Neuron (in vitro differentiated cells): ENCODE measurements at regions not wholly inside any gene's neighbourhood (a gene's known extent, or its start where the extent isn't known, plus 50 kb on each side); places are given as distances from the start of the nearest gene placed in this dataset.
"Not testable (repeated sequence)": the region's sequence is repeated elsewhere in the genome, so short reads cannot be mapped to it uniquely, and the experiment has no call there.

Source experiments
- H2AFZ ChIP-seq: one replicate; pipeline ENCODE4 v1.6.1; 2013; ENCODE audit warnings: low read depth, mild to moderate bottlenecking, inconsistent platforms, low read length, moderate library complexity
- H3K27me3 ChIP-seq: one replicate; pipeline ENCODE4 v1.6.1; 2013; ENCODE audit warnings: low read length; ENCODE audit not compliant: insufficient read depth
- H3K36me3 ChIP-seq: one replicate; pipeline ENCODE4 v1.6.1; 2013; ENCODE audit warnings: low read length; ENCODE audit not compliant: insufficient read depth
- H3K4me1 ChIP-seq: one replicate; pipeline ENCODE4 v1.6.1; 2013; ENCODE audit warnings: low read length; ENCODE audit not compliant: insufficient read depth
- H3K4me3 ChIP-seq: 2 replicates; pipeline ENCODE4 v1.5.1; 2013; ENCODE audit warnings: mild to moderate bottlenecking, low read length, moderate library complexity
- H3K9me3 ChIP-seq: one replicate; pipeline ENCODE4 v1.6.1; 2013; ENCODE audit warnings: low read length

GRCh38 chr2:220736778-220737177 lies 835.3 kb downstream of the EPHA4 start:
- Histone ChIP-seq H3K9me3 (no peaks in the 10 kb centered on the region), H2AFZ (no peak overlapping the region), H3K27me3 (no peaks in the 10 kb centered on the region), H3K4me1 (no peaks in the 10 kb centered on the region), H3K4me3 (no peak overlapping the region), H3K36me3 (no peaks in the 10 kb centered on the region)

GRCh38 chr2:220743203-220743602 lies 828.9 kb downstream of the EPHA4 start:
- Histone ChIP-seq H3K4me3 (no peak overlapping the region), H3K36me3 (no peaks in the 10 kb centered on the region), H2AFZ (no peak overlapping the region), H3K9me3 (no peaks in the 10 kb centered on the region), H3K27me3 (no peaks in the 10 kb centered on the region), H3K4me1 (no peaks in the 10 kb centered on the region)

GRCh38 chr2:220744861-220745260 lies 827.2 kb downstream of the EPHA4 start:
- H3K27me3 ChIP-seq = no peaks in the 10 kb centered on the region
- no peaks in the 10 kb centered on the region for H3K9me3 ChIP-seq
- no peak overlapping the region for H2AFZ ChIP-seq
- H3K36me3 ChIP-seq = no peaks in the 10 kb centered on the region
- H3K4me1 ChIP-seq = no peaks in the 10 kb centered on the region
- H3K4me3 ChIP-seq = no peak overlapping the region

GRCh38 chr2:220745682-220746081 lies 826.4 kb downstream of the EPHA4 start:
- Histone ChIP-seq H3K36me3 (no peaks in the 10 kb centered on the region), H2AFZ (no peak overlapping the region), H3K4me3 (no peak overlapping the region), H3K4me1 (no peaks in the 10 kb centered on the region), H3K27me3 (no peaks in the 10 kb centered on the region), H3K9me3 (no peaks in the 10 kb centered on the region)

GRCh38 chr2:220747736-220748135 lies 824.4 kb downstream of the EPHA4 start:
- Histone ChIP-seq H3K36me3 (no peaks in the 10 kb centered on the region), H3K4me3 (no peak overlapping the region), H3K9me3 (no peaks in the 10 kb centered on the region), H2AFZ (no peak overlapping the region), H3K27me3 (no peaks in the 10 kb centered on the region), H3K4me1 (no peaks in the 10 kb centered on the region)

GRCh38 chr2:220748875-220749479 lies 823.1 kb downstream of the EPHA4 start:
- no peaks in the 10 kb centered on the region for H3K27me3 ChIP-seq

GRCh38 chr2:220753486-220753885 lies 818.6 kb downstream of the EPHA4 start:
- Histone ChIP-seq H3K4me3 (no peak overlapping the region), H2AFZ (no peak overlapping the region), H3K4me1 (peaks cover 9% of the 10 kb centered on the region), H3K27me3 (no peaks in the 10 kb centered on the region), H3K36me3 (no peaks in the 10 kb centered on the region), H3K9me3 (no peaks in the 10 kb centered on the region)

More at GRCh38 chr2:220748875-220749479, 823.1 kb downstream of the EPHA4 start:
- Histone ChIP-seq H2AFZ (no peak overlapping the region), H3K36me3 (no peaks in the 10 kb centered on the region), H3K4me1 (peaks cover 3% of the 10 kb centered on the region), H3K4me3 (no peak overlapping the region), H3K9me3 (no peaks in the 10 kb centered on the region)

GRCh38 chr2:220756653-220757052 lies 815.5 kb downstream of the EPHA4 start:
- Histone ChIP-seq H3K4me3 (no peak overlapping the region), H2AFZ (no peak overlapping the region), H3K36me3 (no peaks in the 10 kb centered on the region), H3K4me1 (peaks cover 9% of the 10 kb centered on the region), H3K9me3 (no peaks in the 10 kb centered on the region), H3K27me3 (no peaks in the 10 kb centered on the region)

GRCh38 chr2:220758376-220758775 lies 813.7 kb downstream of the EPHA4 start:
- H3K4me3 ChIP-seq, H3K9me3 ChIP-seq, H3K4me1 ChIP-seq, H3K27me3 ChIP-seq, H3K36me3 ChIP-seq, H2AFZ ChIP-seq: not testable (repeated sequence)

- Histone ChIP-seq H2AFZ (no peak overlapping the region), H3K36me3 (no peaks in the 10 kb centered on the region), H3K9me3 (no peaks in the 10 kb centered on the region), H3K4me1 (peaks cover 9% of the 10 kb centered on the region), H3K27me3 (no peaks in the 10 kb centered on the region), H3K4me3 (no peak overlapping the region)
These were observed 807.9 kb downstream of the EPHA4 start for GRCh38 chr2:220764171-220764570.

GRCh38 chr2:220767591-220768255 lies 804.4 kb downstream of the EPHA4 start:
- Histone ChIP-seq H3K4me1 (peaks cover 9% of the 10 kb centered on the region), H3K27me3 (no peaks in the 10 kb centered on the region), H2AFZ (no peak overlapping the region), H3K9me3 (no peaks in the 10 kb centered on the region), H3K4me3 (no peak overlapping the region), H3K36me3 (no peaks in the 10 kb centered on the region)

- no peaks in the 10 kb centered on the region for H3K36me3 ChIP-seq
- H3K27me3 ChIP-seq = no peaks in the 10 kb centered on the region
- H3K4me3 ChIP-seq = no peak overlapping the region
- no peaks in the 10 kb centered on the region for H3K9me3 ChIP-seq
- no peak overlapping the region for H2AFZ ChIP-seq
- peaks cover 8% of the 10 kb centered on the region for H3K4me1 ChIP-seq
These were observed 796.1 kb downstream of the EPHA4 start for GRCh38 chr2:220775856-220776488.

GRCh38 chr2:220779076-220779475 lies 793.0 kb downstream of the EPHA4 start:
- not testable (repeated sequence) for H3K27me3 ChIP-seq, H3K4me1 ChIP-seq, H3K4me3 ChIP-seq, H3K9me3 ChIP-seq, H2AFZ ChIP-seq, H3K36me3 ChIP-seq
